ENCODE measurements at regions not wholly inside any gene's neighbourhood (a gene's known extent, or its start where the extent isn't known, plus 50 kb on each side); places are given as distances from the start of the nearest gene placed in this dataset.
"Not testable (repeated sequence)": the region's sequence is repeated elsewhere in the genome, so short reads cannot be mapped to it uniquely, and the experiment has no call there.

- no peaks in the 10 kb centered on the region for H3K4me1 Mint-ChIP-seq (ENCODE audit: low read depth)
- no peaks in the 10 kb centered on the region for H3K36me3 Mint-ChIP-seq (ENCODE audit: low read depth)
- ChIA-PET CTCF (no interaction called here), POLR2A (no interaction called here)
- H3K9me3 Mint-ChIP-seq: peaks cover 17% of the 10 kb centered on the region
- DNase-seq (no peak), ATAC-seq (ENCODE audit: poor library complexity) (no peak)
- no peaks in the 10 kb centered on the region for H3K4me1 ChIP-seq (ENCODE audit: insufficient read depth, low read length)
- no peak overlapping the region for H3K4me3 ChIP-seq (ENCODE audit: low read length)
- H3K27me3 Mint-ChIP-seq: no peaks in the 10 kb centered on the region
- no peak for TF ChIP-seq CTCF (IDR thresholded peaks at IDR 0.05)
- no peak overlapping the region for H3K27ac ChIP-seq (ENCODE audit: low read depth in 1 of 2, low read length in 2 of 2)
- peaks cover 4 to 7% of the 10 kb centered on the region in 2 experiments for H3K9me3 ChIP-seq (ENCODE audit: control insufficient read depth in 1 of 2, insufficient read depth in 1 of 2, low read length in 2 of 2)
- H3K27me3 ChIP-seq (ENCODE audit: control insufficient read depth in 1 of 2, insufficient read depth in 2 of 2, low read length in 2 of 2): no peaks in the 10 kb centered on the region
- no peak overlapping the region for H3K27ac Mint-ChIP-seq
- H3K36me3 ChIP-seq (ENCODE audit: insufficient read depth, low read length): no peaks in the 10 kb centered on the region
- intact Hi-C loops (cut with DNase I, micrococcal nuclease): no loop called here
- no peak overlapping the region for H3K4me3 Mint-ChIP-seq
Observed at GRCh38 chr4:33974270-33974669, 2270.0 kb downstream of the ARAP2 start.

GRCh38 chr4:33975995-33976394 is 2268.3 kb downstream of the ARAP2 start:
- Mint-ChIP-seq H3K4me1 (ENCODE audit: low read depth) (no peaks in the 10 kb centered on the region), H3K27me3 (no peaks in the 10 kb centered on the region), H3K36me3 (ENCODE audit: low read depth) (no peaks in the 10 kb centered on the region), H3K9me3 (peaks cover 12% of the 10 kb centered on the region), H3K4me3 (no peak overlapping the region), H3K27ac (no peak overlapping the region)
- Histone ChIP-seq H3K36me3 (ENCODE audit: insufficient read depth, low read length) (no peaks in the 10 kb centered on the region), H3K4me1 (ENCODE audit: insufficient read depth, low read length) (no peaks in the 10 kb centered on the region), H3K9me3 (ENCODE audit: control insufficient read depth in 1 of 2, insufficient read depth in 1 of 2, low read length in 2 of 2) (peaks cover 4 to 7% of the 10 kb centered on the region in 2 experiments), H3K4me3 (ENCODE audit: low read length) (no peak overlapping the region), H3K27ac (ENCODE audit: low read depth in 1 of 2, low read length in 2 of 2) (no peak overlapping the region), H3K27me3 (ENCODE audit: control insufficient read depth in 1 of 2, insufficient read depth in 2 of 2, low read length in 2 of 2) (no peaks in the 10 kb centered on the region)
- ATAC-seq (ENCODE audit: poor library complexity) (no peak), DNase-seq (no peak)
- intact Hi-C loops (cut with DNase I, micrococcal nuclease): no loop called here
- CTCF ChIA-PET: no interaction called here
- no peak for TF ChIP-seq CTCF (IDR thresholded peaks at IDR 0.05)
- POLR2A ChIA-PET: no interaction called here

- POLR2A ChIA-PET; H3K4me1 Mint-ChIP-seq (ENCODE audit: low read depth); H3K27ac ChIP-seq (ENCODE audit: low read depth in 1 of 2, low read length in 2 of 2); ATAC-seq (ENCODE audit: poor library complexity); H3K27me3 ChIP-seq (ENCODE audit: control insufficient read depth in 1 of 2, insufficient read depth in 2 of 2, low read length in 2 of 2); H3K4me3 Mint-ChIP-seq; H3K9me3 Mint-ChIP-seq; CTCF ChIA-PET; H3K36me3 ChIP-seq (ENCODE audit: insufficient read depth, low read length); H3K27ac Mint-ChIP-seq; intact Hi-C loops (cut with DNase I, micrococcal nuclease); H3K36me3 Mint-ChIP-seq (ENCODE audit: low read depth); H3K27me3 Mint-ChIP-seq; DNase-seq; H3K4me1 ChIP-seq (ENCODE audit: insufficient read depth, low read length); H3K4me3 ChIP-seq (ENCODE audit: low read length); H3K9me3 ChIP-seq (ENCODE audit: control insufficient read depth in 1 of 2, insufficient read depth in 1 of 2, low read length in 2 of 2): not testable (repeated sequence)
Observed at GRCh38 chr4:33979781-33980180, 2264.5 kb downstream of the ARAP2 start.

- Histone ChIP-seq H3K4me3 (ENCODE audit: low read length) (no peak overlapping the region), H3K27ac (ENCODE audit: low read depth in 1 of 2, low read length in 2 of 2) (no peak overlapping the region), H3K36me3 (ENCODE audit: insufficient read depth, low read length) (no peaks in the 10 kb centered on the region), H3K27me3 (ENCODE audit: control insufficient read depth in 1 of 2, insufficient read depth in 2 of 2, low read length in 2 of 2) (no peaks in the 10 kb centered on the region), H3K4me1 (ENCODE audit: insufficient read depth, low read length) (no peaks in the 10 kb centered on the region), H3K9me3 (ENCODE audit: control insufficient read depth in 1 of 2, insufficient read depth in 1 of 2, low read length in 2 of 2) (no peaks in the 10 kb centered on the region)
- Mint-ChIP-seq H3K36me3 (ENCODE audit: low read depth) (no peaks in the 10 kb centered on the region), H3K27ac (no peak overlapping the region), H3K4me1 (ENCODE audit: low read depth) (no peaks in the 10 kb centered on the region), H3K9me3 (peaks cover 8% of the 10 kb centered on the region), H3K4me3 (no peak overlapping the region), H3K27me3 (no peaks in the 10 kb centered on the region)
- intact Hi-C loops (cut with DNase I, micrococcal nuclease): no loop called here
- DNase-seq: no peak
- no peak for TF ChIP-seq CTCF (IDR thresholded peaks at IDR 0.05)
- CTCF ChIA-PET: no interaction called here
- no peak for ATAC-seq (ENCODE audit: poor library complexity)
- POLR2A ChIA-PET: no interaction called here
Observed at GRCh38 chr4:33980361-33980760, 2264.0 kb downstream of the ARAP2 start.
